Activated naive CD8-positive, alpha-beta T cell treated with anti-CD3 and anti-CD28 coated beads, Interleukin-2, amount 50 U/mL, for 24 hours (primary cell): ENCODE measurements at regions not wholly inside any gene's neighbourhood (a gene's known extent, or its start where the extent isn't known, plus 50 kb on each side); places are given as distances from the start of the nearest gene placed in this dataset.
"Not testable (repeated sequence)": the region's sequence is repeated elsewhere in the genome, so short reads cannot be mapped to it uniquely, and the experiment has no call there.

Experiments
- ATAC-seq: fragments of 150-1000 bp; cut with Tn5 transposase; one replicate; pipeline ENCODE4 v1.10.0; 2021
- DNase-seq: peaks from one replicate; pipeline ENCODE4 v3.0.0; 2021
- H3K27ac Mint-ChIP-seq: one replicate; pipeline ENCODE4 v1.8.0; 2021; ENCODE audit warnings: mild to moderate bottlenecking, mixed read lengths
- H3K27me3 Mint-ChIP-seq: one replicate; pipeline ENCODE4 v1.8.0; 2021; ENCODE audit warnings: mixed read lengths
- H3K36me3 Mint-ChIP-seq: one replicate; pipeline ENCODE4 v1.8.0; 2021; ENCODE audit warnings: low read depth, mixed read lengths
- H3K4me1 Mint-ChIP-seq: one replicate; pipeline ENCODE4 v1.8.0; 2021; ENCODE audit warnings: mixed read lengths
- H3K4me3 Mint-ChIP-seq: one replicate; pipeline ENCODE4 v1.8.0; 2021; ENCODE audit warnings: mild to moderate bottlenecking, moderate library complexity, mixed read lengths
- H3K9me3 Mint-ChIP-seq: one replicate; pipeline ENCODE4 v1.8.0; 2021; ENCODE audit warnings: mixed read lengths

GRCh38 chr14:82691191-82691590 is 1157.5 kb upstream of the SEL1L start:
- H3K36me3 Mint-ChIP-seq, ATAC-seq, H3K27ac Mint-ChIP-seq, H3K4me3 Mint-ChIP-seq, H3K4me1 Mint-ChIP-seq, H3K27me3 Mint-ChIP-seq, DNase-seq: not testable (repeated sequence)
- H3K9me3 Mint-ChIP-seq = peaks cover 24% of the 10 kb centered on the region

GRCh38 chr14:82694820-82695219 is 1161.2 kb upstream of the SEL1L start:
- ATAC-seq = no peak
- Mint-ChIP-seq H3K27ac (no peak overlapping the region), H3K4me1 (no peaks in the 10 kb centered on the region), H3K4me3 (no peak overlapping the region), H3K36me3 (no peaks in the 10 kb centered on the region), H3K9me3 (peaks cover 18% of the 10 kb centered on the region), H3K27me3 (no peaks in the 10 kb centered on the region)
- no peak for DNase-seq

- Mint-ChIP-seq H3K36me3 (no peaks in the 10 kb centered on the region), H3K27me3 (no peaks in the 10 kb centered on the region), H3K9me3 (peaks cover 7% of the 10 kb centered on the region), H3K4me1 (no peaks in the 10 kb centered on the region), H3K27ac (no peak overlapping the region), H3K4me3 (no peak overlapping the region)
- no peak for DNase-seq
- no peak for ATAC-seq
Observed at GRCh38 chr14:82704218-82704617, 1170.6 kb upstream of the SEL1L start.

- DNase-seq = peak; percentile 47
- Mint-ChIP-seq H3K27ac (no peak overlapping the region), H3K36me3 (no peaks in the 10 kb centered on the region), H3K27me3 (no peaks in the 10 kb centered on the region), H3K4me1 (no peaks in the 10 kb centered on the region), H3K4me3 (no peak overlapping the region), H3K9me3 (no peaks in the 10 kb centered on the region)
- no peak for ATAC-seq
Observed at GRCh38 chr14:82710267-82710841, 1176.7 kb upstream of the SEL1L start.

GRCh38 chr14:82719617-82720016 is 1186.0 kb upstream of the SEL1L start:
- no peak for DNase-seq
- H3K4me1 Mint-ChIP-seq = no peaks in the 10 kb centered on the region
- no peak overlapping the region for H3K27ac Mint-ChIP-seq
- no peaks in the 10 kb centered on the region for H3K27me3 Mint-ChIP-seq
- peaks cover 9% of the 10 kb centered on the region for H3K9me3 Mint-ChIP-seq
- no peaks in the 10 kb centered on the region for H3K36me3 Mint-ChIP-seq
- no peak for ATAC-seq
- H3K4me3 Mint-ChIP-seq = no peak overlapping the region

- H3K9me3 Mint-ChIP-seq = peaks cover 18% of the 10 kb centered on the region
- ATAC-seq = no peak
- H3K4me1 Mint-ChIP-seq = no peaks in the 10 kb centered on the region
- no peaks in the 10 kb centered on the region for H3K36me3 Mint-ChIP-seq
- H3K4me3 Mint-ChIP-seq = no peak overlapping the region
- no peaks in the 10 kb centered on the region for H3K27me3 Mint-ChIP-seq
- no peak for DNase-seq
- no peak overlapping the region for H3K27ac Mint-ChIP-seq
Observed at GRCh38 chr14:82720431-82720830, 1186.8 kb upstream of the SEL1L start.

GRCh38 chr14:82720946-82721345 is 1187.3 kb upstream of the SEL1L start:
- ATAC-seq = no peak
- no peak for DNase-seq
- no peak overlapping the region for H3K4me3 Mint-ChIP-seq
- no peak overlapping the region for H3K27ac Mint-ChIP-seq
- no peaks in the 10 kb centered on the region for H3K4me1 Mint-ChIP-seq
- no peaks in the 10 kb centered on the region for H3K36me3 Mint-ChIP-seq
- no peaks in the 10 kb centered on the region for H3K27me3 Mint-ChIP-seq
- peaks cover 23% of the 10 kb centered on the region for H3K9me3 Mint-ChIP-seq

- no peaks in the 10 kb centered on the region for H3K4me1 Mint-ChIP-seq
Observed at GRCh38 chr14:82724316-82724715, 1190.7 kb upstream of the SEL1L start.

GRCh38 chr14:82725213-82725612 is 1191.6 kb upstream of the SEL1L start:
- DNase-seq (no peak), ATAC-seq (no peak)
- H3K4me3 Mint-ChIP-seq = no peak overlapping the region
- H3K4me1 Mint-ChIP-seq = no peaks in the 10 kb centered on the region
- no peak overlapping the region for H3K27ac Mint-ChIP-seq
- H3K27me3 Mint-ChIP-seq = no peaks in the 10 kb centered on the region
- H3K36me3 Mint-ChIP-seq = no peaks in the 10 kb centered on the region
- peaks cover 29% of the 10 kb centered on the region for H3K9me3 Mint-ChIP-seq

More at GRCh38 chr14:82724316-82724715, 1190.7 kb upstream of the SEL1L start:
- H3K36me3 Mint-ChIP-seq = no peaks in the 10 kb centered on the region
- H3K27ac Mint-ChIP-seq = no peak overlapping the region
- peaks cover 30% of the 10 kb centered on the region for H3K9me3 Mint-ChIP-seq
- no peaks in the 10 kb centered on the region for H3K27me3 Mint-ChIP-seq
- no peak for ATAC-seq
- no peak for DNase-seq
- H3K4me3 Mint-ChIP-seq = no peak overlapping the region

GRCh38 chr14:82731526-82731925 is 1197.9 kb upstream of the SEL1L start:
- Mint-ChIP-seq H3K4me3 (no peak overlapping the region), H3K36me3 (no peaks in the 10 kb centered on the region), H3K27me3 (no peaks in the 10 kb centered on the region), H3K9me3 (peaks cover 10% of the 10 kb centered on the region), H3K4me1 (no peaks in the 10 kb centered on the region), H3K27ac (no peak overlapping the region)
- DNase-seq (no peak), ATAC-seq (no peak)

GRCh38 chr14:82740547-82740946 is 1206.9 kb upstream of the SEL1L start:
- DNase-seq (no peak), ATAC-seq (no peak)
- no peaks in the 10 kb centered on the region for H3K27me3 Mint-ChIP-seq
- no peaks in the 10 kb centered on the region for H3K4me1 Mint-ChIP-seq
- no peak overlapping the region for H3K4me3 Mint-ChIP-seq
- H3K9me3 Mint-ChIP-seq = peaks cover 9% of the 10 kb centered on the region
- H3K27ac Mint-ChIP-seq = no peak overlapping the region
- H3K36me3 Mint-ChIP-seq = no peaks in the 10 kb centered on the region

GRCh38 chr14:82755476-82755875 is 1221.8 kb upstream of the SEL1L start:
- no peak for ATAC-seq
- H3K27me3 Mint-ChIP-seq = no peaks in the 10 kb centered on the region
- no peaks in the 10 kb centered on the region for H3K36me3 Mint-ChIP-seq
- DNase-seq = no peak
- H3K27ac Mint-ChIP-seq = no peak overlapping the region
- H3K4me3 Mint-ChIP-seq = no peak overlapping the region
- H3K4me1 Mint-ChIP-seq = no peaks in the 10 kb centered on the region
- peaks cover 7% of the 10 kb centered on the region for H3K9me3 Mint-ChIP-seq

- no peak overlapping the region for H3K4me3 Mint-ChIP-seq
- H3K4me1 Mint-ChIP-seq = no peaks in the 10 kb centered on the region
- no peaks in the 10 kb centered on the region for H3K27me3 Mint-ChIP-seq
- ATAC-seq (no peak), DNase-seq (no peak)
- H3K9me3 Mint-ChIP-seq = peaks cover 7% of the 10 kb centered on the region
- H3K36me3 Mint-ChIP-seq = no peaks in the 10 kb centered on the region
- no peak overlapping the region for H3K27ac Mint-ChIP-seq
Observed at GRCh38 chr14:82755923-82756322, 1222.3 kb upstream of the SEL1L start.

- Mint-ChIP-seq H3K4me1 (no peaks in the 10 kb centered on the region), H3K36me3 (no peaks in the 10 kb centered on the region)
Observed at GRCh38 chr14:82757776-82758175, 1224.1 kb upstream of the SEL1L start.

GRCh38 chr14:82759656-82760055 is 1226.0 kb upstream of the SEL1L start:
- Mint-ChIP-seq H3K9me3 (peaks cover 7% of the 10 kb centered on the region), H3K4me3 (no peak overlapping the region), H3K36me3 (no peaks in the 10 kb centered on the region), H3K27me3 (no peaks in the 10 kb centered on the region), H3K4me1 (no peaks in the 10 kb centered on the region), H3K27ac (no peak overlapping the region)
- ATAC-seq (no peak), DNase-seq (no peak)

More at GRCh38 chr14:82757776-82758175, 1224.1 kb upstream of the SEL1L start:
- Mint-ChIP-seq H3K9me3 (peaks cover 7% of the 10 kb centered on the region), H3K4me3 (no peak overlapping the region), H3K27ac (no peak overlapping the region), H3K27me3 (no peaks in the 10 kb centered on the region)
- DNase-seq (no peak), ATAC-seq (no peak)

- no peak for DNase-seq
- H3K27ac Mint-ChIP-seq = no peak overlapping the region
- H3K4me1 Mint-ChIP-seq = no peaks in the 10 kb centered on the region
- H3K9me3 Mint-ChIP-seq = peaks cover 7% of the 10 kb centered on the region
- H3K27me3 Mint-ChIP-seq = no peaks in the 10 kb centered on the region
- H3K36me3 Mint-ChIP-seq = no peaks in the 10 kb centered on the region
- no peak overlapping the region for H3K4me3 Mint-ChIP-seq
- ATAC-seq = no peak
Observed at GRCh38 chr14:82766123-82766522, 1232.5 kb upstream of the SEL1L start.
